ENCODE measurements at regions not wholly inside any gene's neighbourhood (a gene's known extent, or its start where the extent isn't known, plus 50 kb on each side); places are given as distances from the start of the nearest gene placed in this dataset.
"Not testable (repeated sequence)": the region's sequence is repeated elsewhere in the genome, so short reads cannot be mapped to it uniquely, and the experiment has no call there.

DNA sequence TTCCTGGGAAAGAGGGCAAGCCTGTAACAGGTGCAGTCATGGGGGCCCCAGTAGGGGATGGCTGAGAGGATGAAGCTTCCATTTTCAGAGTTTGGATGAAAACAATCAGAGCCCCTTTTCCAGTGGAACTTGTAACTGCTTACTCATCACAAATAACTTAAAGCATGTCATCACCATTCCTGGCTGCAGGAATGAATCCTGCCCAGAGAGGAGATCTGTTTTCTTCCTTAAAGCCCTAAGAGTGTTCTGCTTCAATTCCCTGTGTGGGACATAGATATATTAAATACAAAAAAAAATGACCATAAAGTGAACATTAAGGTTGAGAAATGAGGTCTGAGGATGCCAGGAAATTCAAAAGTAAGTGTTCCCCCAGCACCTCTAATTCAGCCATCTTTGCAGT, 183.4 kb upstream of the MEIS1 start:
- Mint-ChIP-seq H3K4me3 (no peak overlapping the region), H3K9me3 (peaks cover 16% of the 10 kb centered on the region), H3K4me1 (peaks cover 20% of the 10 kb centered on the region), H3K27ac (no peak overlapping the region), H3K36me3 (peaks cover 2% of the 10 kb centered on the region), H3K27me3 (ENCODE audit: low read depth) (no peaks in the 10 kb centered on the region)
- TF ChIP-seq, protein P1, sequence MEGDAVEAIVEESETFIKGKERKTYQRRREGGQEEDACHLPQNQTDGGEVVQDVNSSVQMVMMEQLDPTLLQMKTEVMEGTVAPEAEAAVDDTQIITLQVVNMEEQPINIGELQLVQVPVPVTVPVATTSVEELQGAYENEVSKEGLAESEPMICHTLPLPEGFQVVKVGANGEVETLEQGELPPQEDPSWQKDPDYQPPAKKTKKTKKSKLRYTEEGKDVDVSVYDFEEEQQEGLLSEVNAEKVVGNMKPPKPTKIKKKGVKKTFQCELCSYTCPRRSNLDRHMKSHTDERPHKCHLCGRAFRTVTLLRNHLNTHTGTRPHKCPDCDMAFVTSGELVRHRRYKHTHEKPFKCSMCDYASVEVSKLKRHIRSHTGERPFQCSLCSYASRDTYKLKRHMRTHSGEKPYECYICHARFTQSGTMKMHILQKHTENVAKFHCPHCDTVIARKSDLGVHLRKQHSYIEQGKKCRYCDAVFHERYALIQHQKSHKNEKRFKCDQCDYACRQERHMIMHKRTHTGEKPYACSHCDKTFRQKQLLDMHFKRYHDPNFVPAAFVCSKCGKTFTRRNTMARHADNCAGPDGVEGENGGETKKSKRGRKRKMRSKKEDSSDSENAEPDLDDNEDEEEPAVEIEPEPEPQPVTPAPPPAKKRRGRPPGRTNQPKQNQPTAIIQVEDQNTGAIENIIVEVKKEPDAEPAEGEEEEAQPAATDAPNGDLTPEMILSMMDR (IDR thresholded peaks at IDR 0.05; ENCODE audit: unreplicated experiment), result no peak
- no peak for DNase-seq (ENCODE audit: low spot score in 2 of 2, unreplicated experiment in 2 of 2)

DNA sequence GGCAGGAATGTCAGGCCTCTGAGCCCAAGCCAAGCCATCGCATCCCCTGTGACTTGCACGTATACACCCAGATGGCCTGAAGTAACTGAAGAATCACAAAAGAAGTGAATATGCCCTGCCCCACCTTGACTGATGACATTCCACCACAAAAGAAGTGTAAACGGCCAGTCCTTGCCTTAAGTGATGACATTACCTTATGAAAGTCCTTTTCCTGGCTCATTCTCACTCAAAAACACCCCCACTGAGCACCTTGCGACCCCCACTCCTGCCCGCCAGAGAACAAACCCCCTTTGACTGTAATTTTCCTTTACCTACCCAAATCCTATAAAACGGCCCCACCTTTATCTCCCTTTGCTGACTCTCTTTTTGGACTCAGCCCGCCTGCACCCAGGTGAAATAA, 185.8 kb upstream of the MEIS1 start:
- not testable (repeated sequence) for H3K27me3 Mint-ChIP-seq (ENCODE audit: low read depth); H3K9me3 Mint-ChIP-seq; H3K4me3 Mint-ChIP-seq; DNase-seq (ENCODE audit: low spot score in 2 of 2, unreplicated experiment in 2 of 2); H3K27ac Mint-ChIP-seq; H3K36me3 Mint-ChIP-seq
- peaks cover 13% of the 10 kb centered on the region for H3K4me1 Mint-ChIP-seq

DNA sequence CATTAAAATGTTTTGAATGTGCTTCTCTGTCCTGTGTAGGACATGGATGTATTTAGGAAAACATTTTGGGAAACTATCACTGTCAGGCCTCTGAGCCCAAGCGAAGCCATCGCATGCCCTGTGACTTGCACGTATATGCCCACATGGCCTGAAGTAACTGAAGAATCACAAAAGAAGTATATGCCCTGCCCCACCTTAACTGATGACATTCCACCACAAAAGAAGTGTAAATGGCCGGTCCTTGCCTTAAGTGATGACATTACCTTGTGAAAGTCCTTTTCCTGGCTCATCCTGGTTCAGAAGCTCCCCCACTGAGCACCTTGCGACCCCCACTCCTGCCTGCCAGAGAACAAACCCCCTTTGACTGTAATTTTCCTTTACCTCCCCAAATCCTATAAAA, 191.1 kb upstream of the MEIS1 start:
- H3K27ac Mint-ChIP-seq; H3K4me3 Mint-ChIP-seq; H3K9me3 Mint-ChIP-seq; DNase-seq (ENCODE audit: low spot score in 2 of 2, unreplicated experiment in 2 of 2); H3K27me3 Mint-ChIP-seq (ENCODE audit: low read depth); H3K36me3 Mint-ChIP-seq: not testable (repeated sequence)
- H3K4me1 Mint-ChIP-seq, result peaks cover 17% of the 10 kb centered on the region

DNA sequence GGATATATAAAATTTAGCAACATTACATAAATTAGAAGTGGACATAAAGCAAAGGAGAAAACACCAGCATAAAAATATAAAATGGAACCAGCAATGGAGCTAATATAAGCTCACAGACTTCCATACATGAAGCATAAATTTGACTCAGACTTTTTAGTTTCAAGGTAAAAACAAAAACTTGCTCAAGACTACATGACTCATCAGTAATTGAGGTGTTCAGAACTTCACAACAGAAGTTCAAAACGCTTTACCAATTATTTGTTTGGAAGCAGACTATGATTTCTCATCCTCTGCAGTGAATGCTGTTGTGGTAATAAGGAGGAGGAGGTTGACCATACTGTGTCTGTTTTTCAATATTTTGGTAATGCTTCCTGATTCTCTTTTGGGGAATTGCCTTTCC, 192.0 kb upstream of the MEIS1 start:
- H3K4me1 Mint-ChIP-seq, result peaks cover 18% of the 10 kb centered on the region
- H3K9me3 Mint-ChIP-seq; H3K27ac Mint-ChIP-seq; DNase-seq (ENCODE audit: low spot score in 2 of 2, unreplicated experiment in 2 of 2); H3K36me3 Mint-ChIP-seq; H3K27me3 Mint-ChIP-seq (ENCODE audit: low read depth); H3K4me3 Mint-ChIP-seq: not testable (repeated sequence)

DNA sequence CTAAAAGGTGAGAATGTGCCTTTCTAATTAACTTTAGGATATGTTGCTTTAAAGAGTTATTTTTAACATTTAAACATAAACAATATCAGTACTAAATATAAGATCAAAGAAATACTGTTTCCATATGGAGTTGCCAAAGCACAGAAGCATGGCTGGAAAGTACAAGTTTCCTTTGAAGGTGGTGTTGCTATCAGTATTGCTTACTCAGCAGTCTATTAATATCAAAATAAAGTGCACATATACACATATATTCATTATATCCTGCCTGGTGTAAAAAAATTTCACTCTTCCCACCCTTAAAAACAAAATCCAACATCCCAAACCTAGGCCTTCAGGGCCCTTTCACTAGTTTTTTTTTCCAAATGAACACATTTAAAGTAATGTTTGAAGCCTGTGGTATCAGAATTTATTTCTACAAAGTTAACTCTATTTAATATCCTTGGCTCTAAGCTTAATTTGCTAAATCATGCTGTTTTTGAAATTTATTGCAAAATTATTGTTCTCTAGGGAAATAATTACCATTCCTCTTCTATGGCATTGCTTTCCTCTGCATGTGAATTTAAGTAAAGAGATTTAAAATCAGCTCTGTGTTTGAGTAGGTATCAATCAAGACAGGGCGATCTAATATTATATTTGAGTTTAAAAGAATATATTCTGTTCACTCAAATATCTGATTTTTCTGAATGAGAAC, 192.7 kb upstream of the MEIS1 start:
- TF ChIP-seq, protein P1 (IDR thresholded peaks at IDR 0.05; ENCODE audit: unreplicated experiment), result no peak
- DNase-seq (ENCODE audit: low spot score in 2 of 2, unreplicated experiment in 2 of 2), result no peak

DNA sequence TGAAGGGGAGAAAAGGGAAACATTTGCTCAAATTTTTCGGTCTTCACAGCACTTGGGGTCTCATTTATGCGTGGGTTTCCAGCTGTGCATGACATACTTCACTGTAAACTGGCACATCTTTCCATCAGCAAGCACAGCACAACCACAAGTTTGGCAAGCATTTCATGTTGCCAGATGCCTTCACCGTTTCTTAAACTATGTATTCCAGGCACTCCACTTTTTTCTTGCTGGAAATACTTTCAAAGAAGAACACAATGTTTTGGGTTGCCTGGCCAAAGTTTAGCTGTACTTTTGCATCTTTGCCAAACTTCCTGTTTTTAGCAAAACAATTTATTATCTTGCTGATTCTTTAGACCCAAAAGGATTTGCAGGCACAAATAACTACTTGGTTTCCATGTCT, 194.6 kb upstream of the MEIS1 start:
- peaks cover 3% of the 10 kb centered on the region for H3K27me3 Mint-ChIP-seq (ENCODE audit: low read depth)
- peaks cover 25% of the 10 kb centered on the region for H3K4me1 Mint-ChIP-seq
- H3K9me3 Mint-ChIP-seq, result no peaks in the 10 kb centered on the region
- no peak for DNase-seq (ENCODE audit: low spot score in 2 of 2, unreplicated experiment in 2 of 2)
- no peak overlapping the region for H3K4me3 Mint-ChIP-seq
- H3K36me3 Mint-ChIP-seq, result no peaks in the 10 kb centered on the region
- TF ChIP-seq, protein P1 (IDR thresholded peaks at IDR 0.05; ENCODE audit: unreplicated experiment), result no peak
- no peak overlapping the region for H3K27ac Mint-ChIP-seq

More for the DNA sequence above, 192.7 kb upstream of the MEIS1 start:
- H3K27ac Mint-ChIP-seq, result no peak overlapping the region
- H3K4me3 Mint-ChIP-seq, result no peak overlapping the region
- peaks cover 25% of the 10 kb centered on the region for H3K4me1 Mint-ChIP-seq
- no peaks in the 10 kb centered on the region for H3K36me3 Mint-ChIP-seq
- peaks cover 4% of the 10 kb centered on the region for H3K27me3 Mint-ChIP-seq (ENCODE audit: low read depth)
- no peaks in the 10 kb centered on the region for H3K9me3 Mint-ChIP-seq

DNA sequence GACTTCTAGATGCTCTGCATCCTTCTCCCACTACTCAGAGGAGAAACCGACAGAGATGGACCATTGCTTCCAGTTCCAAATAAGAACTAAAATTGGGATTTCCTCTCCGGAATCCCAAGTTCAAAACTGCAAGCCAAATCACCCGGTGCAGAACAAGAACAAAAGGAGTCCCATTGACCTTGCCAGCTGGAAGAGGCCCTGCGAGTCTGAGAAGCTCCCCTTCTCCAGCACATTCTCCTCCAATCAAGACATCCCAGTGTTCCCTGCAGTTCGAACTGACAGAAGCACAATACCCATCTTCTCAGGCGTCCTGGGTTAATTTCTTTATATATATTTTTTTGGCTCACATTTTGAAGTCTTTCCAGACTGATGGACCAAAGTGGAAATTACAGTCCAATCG, 195.3 kb upstream of the MEIS1 start:
- no peaks in the 10 kb centered on the region for H3K36me3 Mint-ChIP-seq
- H3K27ac Mint-ChIP-seq, result no peak overlapping the region
- H3K4me3 Mint-ChIP-seq, result no peak overlapping the region
- H3K9me3 Mint-ChIP-seq, result no peaks in the 10 kb centered on the region
- no peaks in the 10 kb centered on the region for H3K27me3 Mint-ChIP-seq (ENCODE audit: low read depth)
- H3K4me1 Mint-ChIP-seq, result peaks cover 25% of the 10 kb centered on the region
- DNase-seq (ENCODE audit: low spot score in 2 of 2, unreplicated experiment in 2 of 2), result no peak
- TF ChIP-seq, protein P1 (IDR thresholded peaks at IDR 0.05; ENCODE audit: unreplicated experiment), result no peak

Measured in mesothelial cell of epicardium (in vitro differentiated cells).